Type B pancreatic cell (in vitro differentiated cells): ENCODE measurements at regions not wholly inside any gene's neighbourhood (a gene's known extent, or its start where the extent isn't known, plus 50 kb on each side); places are given as distances from the start of the nearest gene placed in this dataset.

ENCODE experiments used
- DNase-seq: peaks from one replicate; pipeline ENCODE4 v3.0.0; 2021; ENCODE audit warnings: mixed read lengths; ENCODE audit not compliant: unreplicated experiment; ENCODE audit errors: extremely low spot score
- H3K27ac Mint-ChIP-seq: 2 replicates; pipeline ENCODE4 v1.8.0; 2021; ENCODE audit warnings: mild to moderate bottlenecking, mixed read lengths
- H3K27me3 Mint-ChIP-seq: 2 replicates; pipeline ENCODE4 v1.8.0; 2021; ENCODE audit warnings: mixed read lengths
- H3K36me3 Mint-ChIP-seq: 2 replicates; pipeline ENCODE4 v1.8.0; 2021; ENCODE audit warnings: mixed read lengths
- H3K4me1 Mint-ChIP-seq: one replicate; pipeline ENCODE4 v1.8.0; 2021; ENCODE audit warnings: mixed read lengths; ENCODE audit not compliant: unreplicated experiment
- H3K4me3 Mint-ChIP-seq: 2 replicates; pipeline ENCODE4 v1.8.0; 2021; ENCODE audit warnings: mild to moderate bottlenecking, mixed read lengths
- H3K9me3 Mint-ChIP-seq: 2 replicates; pipeline ENCODE4 v1.8.0; 2021; ENCODE audit warnings: mixed read lengths
- TF ChIP-seq, protein P1 (sequence below): fragments of 200-600 bp; sonication (generic); conservative IDR thresholded peaks from 2 replicates; pipeline ENCODE4 v1.5.0; 2021; ENCODE audit warnings: antibody characterized with exemption, mild to moderate bottlenecking

DNA sequence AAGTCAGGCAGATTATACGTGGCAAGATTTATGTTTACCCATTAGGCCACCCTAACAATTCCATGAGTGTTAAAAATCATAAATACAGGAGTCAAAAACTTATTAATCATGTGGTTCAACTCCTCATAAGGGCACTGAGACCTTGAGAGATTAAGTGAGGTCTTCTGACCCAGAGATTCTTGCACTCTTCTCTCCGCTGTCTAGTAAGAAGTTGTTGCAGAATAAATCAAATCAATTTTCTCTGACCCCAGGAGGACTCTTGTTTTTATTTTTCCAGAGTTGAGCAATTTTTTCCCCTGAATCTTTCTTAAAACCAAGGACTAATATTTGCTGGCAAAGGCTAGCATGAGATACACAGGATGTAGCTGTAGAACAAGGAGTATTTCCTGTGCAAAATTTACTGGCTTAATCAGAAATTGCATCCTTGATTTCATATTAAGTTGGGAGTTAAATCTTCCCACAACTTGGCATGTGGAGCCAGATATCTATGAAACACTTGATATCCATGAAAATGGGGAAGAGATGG, 90.9 kb upstream of the PTHLH start:
- H3K4me1 Mint-ChIP-seq: no peaks in the 10 kb centered on the region
- no peak overlapping the region for H3K27ac Mint-ChIP-seq
- TF ChIP-seq, protein P1, sequence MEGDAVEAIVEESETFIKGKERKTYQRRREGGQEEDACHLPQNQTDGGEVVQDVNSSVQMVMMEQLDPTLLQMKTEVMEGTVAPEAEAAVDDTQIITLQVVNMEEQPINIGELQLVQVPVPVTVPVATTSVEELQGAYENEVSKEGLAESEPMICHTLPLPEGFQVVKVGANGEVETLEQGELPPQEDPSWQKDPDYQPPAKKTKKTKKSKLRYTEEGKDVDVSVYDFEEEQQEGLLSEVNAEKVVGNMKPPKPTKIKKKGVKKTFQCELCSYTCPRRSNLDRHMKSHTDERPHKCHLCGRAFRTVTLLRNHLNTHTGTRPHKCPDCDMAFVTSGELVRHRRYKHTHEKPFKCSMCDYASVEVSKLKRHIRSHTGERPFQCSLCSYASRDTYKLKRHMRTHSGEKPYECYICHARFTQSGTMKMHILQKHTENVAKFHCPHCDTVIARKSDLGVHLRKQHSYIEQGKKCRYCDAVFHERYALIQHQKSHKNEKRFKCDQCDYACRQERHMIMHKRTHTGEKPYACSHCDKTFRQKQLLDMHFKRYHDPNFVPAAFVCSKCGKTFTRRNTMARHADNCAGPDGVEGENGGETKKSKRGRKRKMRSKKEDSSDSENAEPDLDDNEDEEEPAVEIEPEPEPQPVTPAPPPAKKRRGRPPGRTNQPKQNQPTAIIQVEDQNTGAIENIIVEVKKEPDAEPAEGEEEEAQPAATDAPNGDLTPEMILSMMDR: no peak
- H3K36me3 Mint-ChIP-seq: peaks cover 8% of the 10 kb centered on the region
- DNase-seq: no peak
- no peak overlapping the region for H3K4me3 Mint-ChIP-seq
- H3K9me3 Mint-ChIP-seq: no peaks in the 10 kb centered on the region
- peaks cover 8% of the 10 kb centered on the region for H3K27me3 Mint-ChIP-seq

DNA sequence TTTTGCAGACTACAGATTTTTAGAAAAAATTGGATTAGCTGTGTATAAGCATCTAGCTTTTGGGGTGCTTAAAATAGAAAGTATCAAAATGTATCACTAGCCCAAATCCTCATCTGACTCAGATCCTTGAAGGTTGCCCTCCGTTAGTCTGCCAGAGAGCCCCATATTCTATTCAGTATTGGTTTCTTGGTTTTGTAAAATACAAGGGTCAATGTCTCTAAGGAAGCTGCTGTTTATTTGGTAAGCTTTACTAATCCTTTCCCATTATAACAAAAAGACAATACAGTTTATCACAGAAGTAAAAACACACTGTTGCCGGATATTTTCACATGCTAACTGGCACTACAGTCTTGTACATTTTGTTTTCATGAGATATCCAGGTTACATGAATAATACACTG, 92.8 kb upstream of the PTHLH start:
- Mint-ChIP-seq H3K27me3 (peaks cover 8% of the 10 kb centered on the region), H3K4me3 (no peak overlapping the region), H3K4me1 (no peaks in the 10 kb centered on the region), H3K36me3 (peaks cover 8% of the 10 kb centered on the region), H3K27ac (no peak overlapping the region), H3K9me3 (no peaks in the 10 kb centered on the region)
- TF ChIP-seq, protein P1: no peak
- no peak for DNase-seq

DNA sequence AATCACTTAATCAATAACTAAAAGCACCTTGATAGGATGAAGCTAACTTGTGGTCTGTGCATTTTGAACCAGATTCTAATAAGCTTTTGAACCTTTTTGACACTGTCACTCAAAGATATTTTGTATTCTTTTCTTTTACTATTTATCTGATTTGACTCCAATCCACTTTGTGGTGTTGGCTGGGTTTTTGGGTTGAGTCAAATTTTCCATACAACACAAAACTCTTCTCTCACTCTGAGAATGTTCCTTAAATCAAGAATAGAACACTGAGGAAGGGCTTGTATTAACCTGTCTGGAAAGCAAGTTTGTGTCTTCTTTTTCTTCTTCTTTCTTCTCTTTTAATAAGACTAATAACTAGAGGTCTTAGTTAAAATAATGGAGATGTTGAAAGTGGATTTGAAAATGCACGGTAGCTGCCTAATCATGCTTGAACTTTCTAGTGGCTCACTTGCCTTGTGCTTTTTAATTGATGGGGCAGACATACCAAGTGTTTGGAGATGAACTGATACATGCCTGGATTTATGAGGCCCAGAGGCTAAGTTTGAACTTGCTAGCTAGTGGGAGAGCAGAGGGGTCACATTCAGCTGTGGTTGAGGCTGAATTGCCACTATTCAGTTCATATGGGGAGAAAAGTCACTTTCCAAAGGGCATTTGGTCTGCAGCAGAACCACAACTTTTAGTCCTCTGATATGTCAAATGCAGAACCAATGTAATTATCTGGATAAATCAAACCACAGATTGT, 93.5 kb upstream of the PTHLH start:
- H3K27ac Mint-ChIP-seq: no peak overlapping the region
- peaks cover 5% of the 10 kb centered on the region for H3K27me3 Mint-ChIP-seq
- H3K9me3 Mint-ChIP-seq: no peaks in the 10 kb centered on the region

DNA sequence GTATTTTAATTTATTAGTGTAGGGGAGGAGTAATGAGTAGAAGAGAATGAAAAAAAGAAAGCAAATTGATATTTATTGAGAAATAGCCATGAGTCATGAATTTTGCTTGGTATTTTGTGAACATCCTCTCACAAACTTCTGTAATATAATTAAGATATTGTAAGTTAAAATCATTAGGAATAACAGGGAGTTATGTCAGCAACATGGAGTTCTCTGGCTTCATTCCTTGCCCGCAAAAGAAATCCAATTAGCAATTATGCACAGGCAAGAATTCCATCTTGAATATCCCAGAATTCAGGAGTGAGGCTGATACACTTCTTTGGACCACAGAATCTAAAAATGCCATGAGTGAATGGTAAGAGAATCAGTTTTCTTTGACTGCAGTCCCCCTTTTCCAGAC, 94.3 kb upstream of the PTHLH start:
- Mint-ChIP-seq H3K9me3 (peaks cover 2% of the 10 kb centered on the region), H3K27me3 (peaks cover 3% of the 10 kb centered on the region), H3K36me3 (peaks cover 3% of the 10 kb centered on the region), H3K4me3 (no peak overlapping the region), H3K4me1 (no peaks in the 10 kb centered on the region), H3K27ac (no peak overlapping the region)
- TF ChIP-seq, protein P1: no peak
- no peak for DNase-seq

More for the DNA sequence above, 93.5 kb upstream of the PTHLH start:
- H3K4me3 Mint-ChIP-seq: no peak overlapping the region
- H3K4me1 Mint-ChIP-seq: no peaks in the 10 kb centered on the region
- DNase-seq: no peak
- peaks cover 5% of the 10 kb centered on the region for H3K36me3 Mint-ChIP-seq
- TF ChIP-seq, protein P1: no peak

DNA sequence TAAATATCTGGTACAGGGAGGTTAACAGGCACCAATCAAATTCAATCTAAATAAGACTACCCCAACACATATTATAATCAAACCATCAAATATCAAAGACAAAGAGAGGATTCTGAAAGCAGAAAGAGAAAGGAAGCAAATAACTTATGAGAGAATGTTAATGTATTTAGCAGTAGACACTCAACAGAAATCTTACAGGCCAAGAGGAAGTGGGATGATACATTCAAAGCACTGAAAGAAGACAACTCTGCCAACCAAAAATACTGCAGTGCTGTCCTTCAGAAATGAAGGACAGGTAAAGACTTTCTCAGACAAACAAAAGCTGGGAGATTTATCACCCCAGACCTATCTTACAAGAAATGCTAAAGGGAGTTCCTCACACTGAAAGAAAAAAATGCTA, 95.9 kb upstream of the PTHLH start:
- H3K4me3 Mint-ChIP-seq: no peak overlapping the region
- H3K9me3 Mint-ChIP-seq: peaks cover 12% of the 10 kb centered on the region
- H3K27ac Mint-ChIP-seq: no peak overlapping the region

More for the DNA sequence above, 95.9 kb upstream of the PTHLH start:
- DNase-seq: no peak
- H3K36me3 Mint-ChIP-seq: no peaks in the 10 kb centered on the region
- H3K4me1 Mint-ChIP-seq: no peaks in the 10 kb centered on the region
- TF ChIP-seq, protein P1: no peak
- no peaks in the 10 kb centered on the region for H3K27me3 Mint-ChIP-seq
